HUES6 (cell line): ENCODE measurements at regions not wholly inside any gene's neighbourhood (a gene's known extent, or its start where the extent isn't known, plus 50 kb on each side); places are given as distances from the start of the nearest gene placed in this dataset.

ENCODE experiments used
- H3K27ac ChIP-seq: 2 replicates; pipeline ENCODE4 v1.7.0; 2013; ENCODE audit warnings: low read depth, mild to moderate bottlenecking, low read length, inconsistent platforms
- H3K27me3 ChIP-seq: 2 replicates; pipeline ENCODE4 v1.6.1; 2013; ENCODE audit warnings: low read length; ENCODE audit not compliant: control insufficient read depth, insufficient read depth
- H3K36me3 ChIP-seq: 2 replicates; pipeline ENCODE4 v1.6.1; 2013; ENCODE audit warnings: low read length; ENCODE audit not compliant: control insufficient read depth, insufficient read depth
- H3K4me1 ChIP-seq: 2 replicates; pipeline ENCODE4 v1.6.1; 2013; ENCODE audit warnings: low read length; ENCODE audit not compliant: control insufficient read depth, insufficient read depth
- H3K4me3 ChIP-seq: 2 replicates; pipeline ENCODE4 v1.5.1; 2013; ENCODE audit warnings: low read depth, low read length
- H3K9ac ChIP-seq: one replicate; pipeline ENCODE4 v1.6.1; 2013; ENCODE audit warnings: mild to moderate bottlenecking, low read length
- H3K9me3 ChIP-seq: 2 replicates; pipeline ENCODE4 v1.6.1; 2013; ENCODE audit warnings: low read depth, low read length; ENCODE audit not compliant: control insufficient read depth, insufficient read depth

DNA sequence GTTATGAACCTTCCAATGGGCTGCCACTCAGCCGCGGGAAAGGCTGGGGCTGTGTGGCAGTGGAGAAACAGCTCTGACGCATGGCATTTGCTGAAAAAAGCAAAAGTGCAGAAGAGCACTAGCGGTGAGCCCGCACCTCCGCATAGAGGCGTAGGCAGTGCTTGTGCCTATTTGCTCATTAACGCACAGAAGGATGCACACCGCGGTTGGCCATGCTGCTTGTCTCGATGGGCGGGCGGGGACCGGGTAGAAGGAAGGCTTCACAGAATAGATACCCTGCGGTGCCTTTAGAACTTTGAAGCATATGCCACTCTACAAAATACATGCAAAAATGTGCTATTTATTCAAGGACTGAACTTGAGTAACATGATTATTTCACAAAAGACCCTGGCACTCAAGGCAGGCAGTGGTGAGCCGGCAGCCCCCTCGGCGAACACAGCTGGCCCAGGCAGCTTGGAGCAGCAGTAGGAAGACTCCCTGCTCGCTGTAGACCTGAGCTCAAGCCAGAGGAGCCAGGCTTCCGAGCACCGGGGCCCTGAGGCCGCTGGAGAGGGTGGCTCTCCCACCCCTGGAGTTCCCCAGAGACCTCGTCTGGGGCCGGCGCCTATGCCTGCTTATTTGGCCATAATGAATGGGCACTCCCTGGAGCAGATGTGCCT lies 71.5 kb downstream of the SIK1 start:
- Histone ChIP-seq H3K27ac (no peak overlapping the region), H3K9ac (no peak overlapping the region), H3K4me1 (no peaks in the 10 kb centered on the region), H3K36me3 (no peaks in the 10 kb centered on the region), H3K4me3 (no peak overlapping the region), H3K27me3 (no peaks in the 10 kb centered on the region), H3K9me3 (no peaks in the 10 kb centered on the region)

- Histone ChIP-seq H3K4me1 (no peaks in the 10 kb centered on the region), H3K9me3 (no peaks in the 10 kb centered on the region), H3K36me3 (no peaks in the 10 kb centered on the region), H3K27ac (no peak overlapping the region), H3K4me3 (no peak overlapping the region), H3K27me3 (no peaks in the 10 kb centered on the region), H3K9ac (no peak overlapping the region)
Observed at GRCh38 chr21:43354666-43355065, 72.3 kb downstream of the SIK1 start.

DNA sequence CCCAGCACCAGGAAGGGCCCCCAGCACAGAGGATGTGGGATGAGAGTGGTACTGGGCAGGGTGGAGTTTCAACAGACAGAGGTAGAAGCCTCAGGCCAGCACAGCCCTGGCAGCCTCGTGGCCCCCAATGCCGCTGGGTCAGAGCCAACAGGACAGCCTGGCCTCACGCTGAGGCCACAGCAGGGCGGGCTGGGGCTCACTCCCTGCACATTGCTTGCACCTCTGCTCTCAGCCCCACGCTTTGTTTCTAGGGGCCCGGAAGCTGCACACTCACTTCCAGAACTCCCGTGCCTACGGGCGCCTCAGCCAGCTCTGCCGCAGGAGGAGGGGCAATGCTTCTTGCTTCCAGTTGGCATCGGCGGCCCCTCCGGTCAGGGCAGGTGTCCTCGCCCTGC lies 72.9 kb downstream of the SIK1 start:
- Histone ChIP-seq H3K36me3 (no peaks in the 10 kb centered on the region), H3K9me3 (no peaks in the 10 kb centered on the region), H3K4me1 (no peaks in the 10 kb centered on the region), H3K9ac (no peak overlapping the region), H3K4me3 (no peak overlapping the region), H3K27me3 (no peaks in the 10 kb centered on the region), H3K27ac (no peak overlapping the region)

GRCh38 chr21:43353282-43354025 lies 73.5 kb downstream of the SIK1 start:
- no peaks in the 10 kb centered on the region for H3K36me3 ChIP-seq
- no peaks in the 10 kb centered on the region for H3K9me3 ChIP-seq
- H3K4me1 ChIP-seq: no peaks in the 10 kb centered on the region
- H3K4me3 ChIP-seq: no peak overlapping the region
- no peak overlapping the region for H3K9ac ChIP-seq
- no peaks in the 10 kb centered on the region for H3K27me3 ChIP-seq
- no peak overlapping the region for H3K27ac ChIP-seq

- Histone ChIP-seq H3K27ac (no peak overlapping the region), H3K9ac (no peak overlapping the region)
Observed at GRCh38 chr21:43352568-43353281, 74.2 kb downstream of the SIK1 start.

DNA sequence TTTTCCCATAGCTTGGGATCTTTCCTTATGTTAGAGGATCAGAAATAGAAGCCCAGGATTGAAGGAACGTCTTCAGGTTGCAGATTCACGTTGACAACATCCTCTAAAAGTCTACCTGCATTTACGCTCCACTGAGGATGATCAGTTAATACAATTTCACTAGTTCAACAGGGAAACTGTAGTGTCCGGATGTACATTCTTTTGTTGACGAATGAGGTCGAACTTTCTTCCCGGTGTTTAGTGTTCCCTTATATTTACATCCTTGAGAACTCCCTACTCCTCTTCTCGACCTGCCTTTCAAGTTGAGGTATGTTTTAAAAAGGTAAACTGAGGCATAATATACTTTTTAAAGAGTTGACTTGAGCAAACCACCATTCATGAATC lies 74.8 kb downstream of the SIK1 start:
- H3K4me1 ChIP-seq: no peaks in the 10 kb centered on the region
- no peak overlapping the region for H3K27ac ChIP-seq
- no peaks in the 10 kb centered on the region for H3K27me3 ChIP-seq
- H3K4me3 ChIP-seq: no peak overlapping the region
- no peaks in the 10 kb centered on the region for H3K9me3 ChIP-seq
- no peak overlapping the region for H3K9ac ChIP-seq
- H3K36me3 ChIP-seq: no peaks in the 10 kb centered on the region

More at GRCh38 chr21:43352568-43353281, 74.2 kb downstream of the SIK1 start:
- Histone ChIP-seq H3K36me3 (no peaks in the 10 kb centered on the region), H3K27me3 (no peaks in the 10 kb centered on the region), H3K4me1 (no peaks in the 10 kb centered on the region), H3K9me3 (no peaks in the 10 kb centered on the region), H3K4me3 (no peak overlapping the region)

- Histone ChIP-seq H3K27ac (no peak overlapping the region), H3K27me3 (no peaks in the 10 kb centered on the region), H3K9me3 (no peaks in the 10 kb centered on the region), H3K4me1 (no peaks in the 10 kb centered on the region), H3K9ac (no peak overlapping the region), H3K36me3 (no peaks in the 10 kb centered on the region), H3K4me3 (no peak overlapping the region)
Observed at GRCh38 chr21:43351501-43352153, 75.3 kb downstream of the SIK1 start.

- Histone ChIP-seq H3K27me3 (no peaks in the 10 kb centered on the region), H3K27ac (no peak overlapping the region), H3K9ac (no peak overlapping the region), H3K4me1 (no peaks in the 10 kb centered on the region; the same call in 1 of the 2 replicates), H3K4me3 (no peak overlapping the region), H3K9me3 (no peaks in the 10 kb centered on the region), H3K36me3 (no peaks in the 10 kb centered on the region)
Observed at GRCh38 chr21:43349644-43350043, 77.3 kb downstream of the SIK1 start.

DNA sequence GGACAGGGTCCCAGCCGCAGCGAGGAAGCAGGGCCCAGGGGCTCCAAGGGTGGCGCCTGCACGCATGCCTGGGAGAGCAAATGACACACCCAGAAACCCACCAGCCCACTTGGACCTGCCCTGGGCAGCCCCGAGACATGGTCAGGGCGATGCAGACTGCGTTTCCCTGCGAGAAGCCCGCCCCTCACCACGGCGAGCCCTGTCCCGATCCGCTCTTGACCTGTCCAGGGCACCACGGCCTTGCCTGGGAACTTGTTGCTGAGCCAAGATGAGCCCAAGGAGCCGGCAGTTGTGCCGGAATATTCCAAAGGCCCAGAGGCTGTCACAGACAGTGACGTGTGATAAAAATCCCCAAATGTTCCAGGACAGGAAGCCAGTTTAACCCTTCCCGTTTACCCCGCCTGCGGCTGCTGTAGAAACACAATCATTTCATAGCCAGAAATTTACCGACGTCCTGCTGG lies 78.1 kb downstream of the SIK1 start:
- Histone ChIP-seq H3K9ac (no peak overlapping the region), H3K27ac (no peak overlapping the region), H3K9me3 (no peaks in the 10 kb centered on the region)

GRCh38 chr21:43348170-43348766 lies 78.7 kb downstream of the SIK1 start:
- Histone ChIP-seq H3K36me3 (no peaks in the 10 kb centered on the region), H3K9ac (no peak overlapping the region), H3K9me3 (no peaks in the 10 kb centered on the region), H3K4me3 (no peak overlapping the region), H3K27me3 (no peaks in the 10 kb centered on the region), H3K4me1 (peaks cover 2% of the 10 kb centered on the region; the same call in 1 of the 2 replicates), H3K27ac (no peak overlapping the region)

More for the DNA sequence above, 78.1 kb downstream of the SIK1 start:
- no peaks in the 10 kb centered on the region for H3K27me3 ChIP-seq
- H3K4me3 ChIP-seq: no peak overlapping the region
- H3K36me3 ChIP-seq: no peaks in the 10 kb centered on the region
- H3K4me1 ChIP-seq: no peaks in the 10 kb centered on the region; the same call in 1 of the 2 replicates
